ENCODE measurements at regions not wholly inside any gene's neighbourhood (a gene's known extent, or its start where the extent isn't known, plus 50 kb on each side); places are given as distances from the start of the nearest gene placed in this dataset.

- no peak for TF ChIP-seq CTCF (IDR thresholded peaks at IDR 0.05)
- Histone ChIP-seq H3K4me3 (no peak overlapping the region), H3K27ac (no peak overlapping the region)
- DNase-seq (ENCODE audit: low spot score) = no peak
Measured at GRCh38 chr18:10135302-10135926, 221.6 kb downstream of the VAPA start.

- no peak overlapping the region for H3K4me3 ChIP-seq
- TF ChIP-seq CTCF (IDR thresholded peaks at IDR 0.05) = no peak
- no peak overlapping the region for H3K27ac ChIP-seq
- DNase-seq (ENCODE audit: low spot score) = no peak
Measured at GRCh38 chr18:10138719-10139118, 224.9 kb downstream of the VAPA start.

GRCh38 chr18:10139783-10140410 is 226.1 kb downstream of the VAPA start:
- H3K27ac ChIP-seq = peak overlapping the region in 1 of 2 donors; percentile 57
- DNase-seq (ENCODE audit: low spot score) = no peak
- no peak overlapping the region for H3K4me3 ChIP-seq
- no peak for TF ChIP-seq CTCF (IDR thresholded peaks at IDR 0.05)

GRCh38 chr18:10140461-10141282 is 226.9 kb downstream of the VAPA start:
- TF ChIP-seq CTCF (IDR thresholded peaks at IDR 0.05) = no peak
- Histone ChIP-seq H3K27ac (peak overlapping the region in 1 of 2 donors; percentile 57), H3K4me3 (no peak overlapping the region)
- no peak for DNase-seq (ENCODE audit: low spot score)

GRCh38 chr18:10141559-10141958 is 227.7 kb downstream of the VAPA start:
- no peak overlapping the region for H3K4me3 ChIP-seq
- TF ChIP-seq CTCF (IDR thresholded peaks at IDR 0.05) = no peak
- no peak for DNase-seq (ENCODE audit: low spot score)
- peak overlapping the region in 1 of 2 donors; percentile 37 for H3K27ac ChIP-seq

- peak overlapping the region; percentile 33 to 37 for H3K27ac ChIP-seq
- peak overlapping the region; percentile 33 for H3K4me3 ChIP-seq
- TF ChIP-seq CTCF (IDR thresholded peaks at IDR 0.05) = no peak
- no peak for DNase-seq (ENCODE audit: low spot score)
Measured at GRCh38 chr18:10142056-10142455, 228.2 kb downstream of the VAPA start.
